ENCODE measurements at regions not wholly inside any gene's neighbourhood (a gene's known extent, or its start where the extent isn't known, plus 50 kb on each side); places are given as distances from the start of the nearest gene placed in this dataset.

DNA sequence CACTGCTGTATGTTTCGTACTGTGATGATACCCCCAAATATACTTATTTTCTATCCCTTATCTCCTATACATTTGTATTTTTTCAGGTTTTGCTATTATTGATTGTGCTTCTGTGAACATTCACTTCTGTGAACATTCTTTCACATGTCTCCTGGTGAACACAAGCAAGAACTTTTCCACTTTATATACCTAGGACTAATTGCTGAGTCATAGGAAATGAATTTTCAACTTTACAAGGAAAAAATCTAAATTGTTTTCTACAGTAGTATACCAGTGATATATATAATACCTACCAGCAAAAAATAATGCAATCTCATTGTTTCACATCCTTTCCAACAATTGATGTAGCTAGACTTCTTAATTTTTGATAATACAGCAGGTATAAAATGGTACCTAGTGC is 139.5 kb upstream of the MAGEB18 start:
- Mint-ChIP-seq H3K27ac (no peak overlapping the region), H3K4me1 (no peaks in the 10 kb centered on the region), H3K9me3 (peaks cover 20% of the 10 kb centered on the region), H3K36me3 (no peaks in the 10 kb centered on the region), H3K27me3 (ENCODE audit: low read depth) (no peaks in the 10 kb centered on the region), H3K4me3 (no peak overlapping the region)
- DNase-seq (ENCODE audit: low spot score in 2 of 2, unreplicated experiment in 2 of 2): no peak
- TF ChIP-seq, protein P1, sequence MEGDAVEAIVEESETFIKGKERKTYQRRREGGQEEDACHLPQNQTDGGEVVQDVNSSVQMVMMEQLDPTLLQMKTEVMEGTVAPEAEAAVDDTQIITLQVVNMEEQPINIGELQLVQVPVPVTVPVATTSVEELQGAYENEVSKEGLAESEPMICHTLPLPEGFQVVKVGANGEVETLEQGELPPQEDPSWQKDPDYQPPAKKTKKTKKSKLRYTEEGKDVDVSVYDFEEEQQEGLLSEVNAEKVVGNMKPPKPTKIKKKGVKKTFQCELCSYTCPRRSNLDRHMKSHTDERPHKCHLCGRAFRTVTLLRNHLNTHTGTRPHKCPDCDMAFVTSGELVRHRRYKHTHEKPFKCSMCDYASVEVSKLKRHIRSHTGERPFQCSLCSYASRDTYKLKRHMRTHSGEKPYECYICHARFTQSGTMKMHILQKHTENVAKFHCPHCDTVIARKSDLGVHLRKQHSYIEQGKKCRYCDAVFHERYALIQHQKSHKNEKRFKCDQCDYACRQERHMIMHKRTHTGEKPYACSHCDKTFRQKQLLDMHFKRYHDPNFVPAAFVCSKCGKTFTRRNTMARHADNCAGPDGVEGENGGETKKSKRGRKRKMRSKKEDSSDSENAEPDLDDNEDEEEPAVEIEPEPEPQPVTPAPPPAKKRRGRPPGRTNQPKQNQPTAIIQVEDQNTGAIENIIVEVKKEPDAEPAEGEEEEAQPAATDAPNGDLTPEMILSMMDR (IDR thresholded peaks at IDR 0.05; ENCODE audit: unreplicated experiment): no peak

DNA sequence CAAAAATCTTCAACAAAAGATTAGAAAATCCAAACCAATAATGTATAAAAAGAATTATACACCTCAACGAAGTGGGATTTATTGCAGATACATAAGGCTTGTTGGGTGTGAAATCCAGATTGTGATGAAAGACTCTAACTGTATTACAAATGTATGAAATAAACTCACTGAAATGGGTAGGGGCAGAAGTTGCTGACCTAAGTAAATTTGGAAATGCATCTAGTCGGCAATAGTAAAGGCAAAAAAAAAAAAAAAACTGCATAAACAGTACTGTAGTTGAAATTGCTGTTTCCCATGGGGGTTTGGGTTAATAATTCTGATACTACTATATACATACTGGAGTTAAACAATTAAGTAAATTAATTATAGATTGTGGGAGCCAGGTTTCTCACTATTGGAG is 130.7 kb upstream of the MAGEB18 start:
- Mint-ChIP-seq H3K4me3 (no peak overlapping the region), H3K27me3 (ENCODE audit: low read depth) (no peaks in the 10 kb centered on the region), H3K9me3 (peaks cover 38% of the 10 kb centered on the region)

DNA sequence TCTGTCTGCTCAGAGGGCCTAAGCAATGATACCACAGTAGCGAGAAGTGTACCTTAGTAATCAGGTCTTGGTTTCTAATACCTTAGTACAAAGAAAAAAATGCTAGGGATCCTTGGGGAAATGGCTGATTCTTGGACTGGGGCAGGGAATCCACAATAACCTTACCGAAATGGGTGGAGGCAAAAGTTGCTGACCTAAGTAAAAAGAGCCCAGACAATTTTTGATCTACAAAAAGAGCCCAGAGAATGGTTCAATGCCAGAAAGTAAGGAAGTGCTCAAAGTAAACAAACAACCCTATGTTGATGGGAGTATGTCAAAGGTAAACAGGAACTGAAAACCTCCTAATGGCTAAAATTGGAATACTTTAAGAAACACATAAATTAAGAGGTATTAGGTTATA is 130.1 kb upstream of the MAGEB18 start:
- Mint-ChIP-seq H3K4me3 (no peak overlapping the region), H3K4me1 (no peaks in the 10 kb centered on the region), H3K27me3 (ENCODE audit: low read depth) (no peaks in the 10 kb centered on the region), H3K9me3 (peaks cover 36% of the 10 kb centered on the region), H3K36me3 (no peaks in the 10 kb centered on the region), H3K27ac (no peak overlapping the region)
- no peak for DNase-seq (ENCODE audit: low spot score in 2 of 2, unreplicated experiment in 2 of 2)
- TF ChIP-seq, protein P1 (IDR thresholded peaks at IDR 0.05; ENCODE audit: unreplicated experiment): no peak

More for the DNA sequence above, 130.7 kb upstream of the MAGEB18 start:
- no peaks in the 10 kb centered on the region for H3K4me1 Mint-ChIP-seq
- no peak for DNase-seq (ENCODE audit: low spot score in 2 of 2, unreplicated experiment in 2 of 2)
- H3K27ac Mint-ChIP-seq: no peak overlapping the region
- no peaks in the 10 kb centered on the region for H3K36me3 Mint-ChIP-seq
- TF ChIP-seq, protein P1 (IDR thresholded peaks at IDR 0.05; ENCODE audit: unreplicated experiment): no peak

DNA sequence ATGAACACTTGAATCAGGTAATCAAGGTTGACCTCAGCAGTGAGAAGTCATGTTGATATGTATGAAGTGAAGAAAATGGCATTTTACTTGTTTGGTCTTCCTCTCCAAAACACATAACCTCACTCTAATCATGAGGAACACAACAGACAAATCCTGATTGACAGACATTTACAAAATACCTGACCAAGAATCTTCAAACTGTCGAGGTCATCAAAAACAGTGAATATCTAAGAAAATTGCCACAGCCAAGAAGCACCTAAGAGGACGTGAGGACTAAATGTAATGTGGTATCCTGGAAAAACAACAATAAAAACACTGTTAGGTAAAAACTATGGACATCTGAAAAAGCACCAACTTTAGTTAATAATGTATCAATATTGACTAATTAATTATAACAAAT is 129.5 kb upstream of the MAGEB18 start:
- H3K27ac Mint-ChIP-seq: no peak overlapping the region

DNA sequence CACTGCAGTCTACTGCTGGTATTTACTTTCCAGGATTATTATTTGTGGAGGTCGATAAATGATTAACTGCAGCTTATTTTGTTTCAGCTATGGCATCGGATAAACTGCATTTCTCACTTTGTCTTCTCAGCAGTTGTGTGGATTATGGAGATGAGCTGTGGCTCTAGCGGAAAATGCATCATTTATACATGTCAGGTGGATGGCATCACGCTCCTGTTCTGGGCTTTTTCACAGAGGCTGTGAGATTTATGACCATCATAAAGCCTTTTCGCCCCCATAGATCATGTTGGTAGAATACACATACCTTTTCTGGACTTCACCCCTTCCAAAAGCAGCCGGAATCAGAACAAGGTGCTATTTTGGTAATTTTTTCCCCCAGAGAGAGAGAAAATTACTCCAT is 118.8 kb upstream of the MAGEB18 start:
- TF ChIP-seq, protein P1 (IDR thresholded peaks at IDR 0.05; ENCODE audit: unreplicated experiment): no peak
- H3K36me3 Mint-ChIP-seq: no peaks in the 10 kb centered on the region
- H3K4me1 Mint-ChIP-seq: no peaks in the 10 kb centered on the region
- no peak for DNase-seq (ENCODE audit: low spot score in 2 of 2, unreplicated experiment in 2 of 2)
- H3K9me3 Mint-ChIP-seq: peaks cover 33% of the 10 kb centered on the region
- H3K4me3 Mint-ChIP-seq: no peak overlapping the region
- no peaks in the 10 kb centered on the region for H3K27me3 Mint-ChIP-seq (ENCODE audit: low read depth)
- H3K27ac Mint-ChIP-seq: no peak overlapping the region

More for the DNA sequence above, 129.5 kb upstream of the MAGEB18 start:
- Mint-ChIP-seq H3K36me3 (no peaks in the 10 kb centered on the region), H3K4me3 (no peak overlapping the region), H3K4me1 (no peaks in the 10 kb centered on the region), H3K27me3 (ENCODE audit: low read depth) (no peaks in the 10 kb centered on the region), H3K9me3 (peaks cover 39% of the 10 kb centered on the region)
- DNase-seq (ENCODE audit: low spot score in 2 of 2, unreplicated experiment in 2 of 2): no peak
- TF ChIP-seq, protein P1 (IDR thresholded peaks at IDR 0.05; ENCODE audit: unreplicated experiment): no peak

DNA sequence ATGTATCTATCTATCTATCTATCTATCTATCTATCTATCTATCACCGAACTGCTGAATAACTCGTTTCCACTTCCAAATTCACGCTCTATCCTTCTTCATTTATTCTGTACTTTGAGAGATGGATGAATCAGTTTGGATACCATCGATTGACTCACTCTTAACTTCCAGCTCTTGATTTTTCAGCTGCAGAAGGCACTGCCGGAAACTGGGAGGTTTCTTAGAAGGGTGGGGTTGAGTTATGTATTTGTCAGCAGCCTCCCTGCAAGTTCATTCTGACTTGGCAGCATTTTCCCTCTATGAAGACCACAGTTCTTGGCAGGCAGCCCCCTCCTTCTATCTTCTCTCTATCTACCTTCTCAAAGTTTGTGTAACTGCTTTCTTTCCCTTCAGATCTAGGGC is 112.0 kb upstream of the MAGEB18 start:
- Mint-ChIP-seq H3K4me3 (no peak overlapping the region), H3K36me3 (no peaks in the 10 kb centered on the region), H3K4me1 (no peaks in the 10 kb centered on the region), H3K9me3 (peaks cover 28% of the 10 kb centered on the region), H3K27me3 (ENCODE audit: low read depth) (no peaks in the 10 kb centered on the region), H3K27ac (no peak overlapping the region)
- DNase-seq (ENCODE audit: low spot score in 2 of 2, unreplicated experiment in 2 of 2): no peak
- TF ChIP-seq, protein P1 (IDR thresholded peaks at IDR 0.05; ENCODE audit: unreplicated experiment): no peak

All from mesothelial cell of epicardium (in vitro differentiated cells).